Keratinocyte (primary cell): ENCODE measurements at regions not wholly inside any gene's neighbourhood (a gene's known extent, or its start where the extent isn't known, plus 50 kb on each side); places are given as distances from the start of the nearest gene placed in this dataset.
"Not testable (repeated sequence)": the region's sequence is repeated elsewhere in the genome, so short reads cannot be mapped to it uniquely, and the experiment has no call there.

ENCODE experiments used
- DNase-seq: peaks from one replicate; pipeline ENCODE4 v3.0.0-alpha.2; 2011; ENCODE audit warnings: low read depth, missing footprints, low spot score
- FAIRE-seq: peaks from 2 replicates; lab custom pipeline; 2011; peaks lifted over from hg19 to GRCh38; lab: Jason Lieb, UNC
- H2AFZ ChIP-seq: 2 replicates; pipeline ENCODE4 v1.6.0; 2012; ENCODE audit warnings: low read length, control low read depth, inconsistent platforms; ENCODE audit not compliant: control insufficient read depth
- H3K27ac ChIP-seq: 2 replicates; pipeline ENCODE4 v1.5.1; 2011; ENCODE audit warnings: low read length; ENCODE audit not compliant: control insufficient read depth, insufficient read depth
- H3K27me3 ChIP-seq: 3 replicates; pipeline ENCODE4 v1.6.0; 2011; ENCODE audit warnings: low read length; ENCODE audit not compliant: control insufficient read depth, insufficient read depth; ENCODE audit errors: extremely low read depth
- H3K36me3 ChIP-seq, 2 experiments: 2 replicates in 1 of 2; 3 replicates in 1 of 2; pipeline ENCODE4 v1.5.1; 2011; ENCODE audit warnings: low read length in 2 of 2, mild to moderate bottlenecking in 1 of 2; ENCODE audit not compliant: control insufficient read depth in 2 of 2, insufficient read depth in 2 of 2; ENCODE audit errors: extremely low read depth in 1 of 2
- H3K4me1 ChIP-seq: 3 replicates; pipeline ENCODE4 v1.5.1; 2011; ENCODE audit warnings: low read length; ENCODE audit not compliant: control insufficient read depth, insufficient read depth; ENCODE audit errors: extremely low read depth
- H3K4me2 ChIP-seq: 3 replicates; pipeline ENCODE4 v1.6.0; 2011; ENCODE audit warnings: low read depth, low read length; ENCODE audit not compliant: control insufficient read depth, insufficient read depth; ENCODE audit errors: extremely low read depth
- H3K4me3 ChIP-seq, 3 experiments: fragments of 200-600 bp in 1 of 3; sonication (generic) in 1 of 3; 2 replicates in 2 of 3; 3 replicates in 1 of 3; pipeline ENCODE4 v1.5.1; 2011 to 2016; ENCODE audit warnings: low read length in 3 of 3, mild to moderate bottlenecking in 3 of 3, control low read depth in 2 of 3, inconsistent platforms in 1 of 3, low read depth in 1 of 3, mixed read lengths in 1 of 3, mixed run types in 1 of 3, moderate library complexity in 1 of 3; ENCODE audit not compliant: control insufficient read depth in 2 of 3, insufficient read depth in 2 of 3; ENCODE audit errors: extremely low read depth in 1 of 3
- H3K79me2 ChIP-seq: 2 replicates; pipeline ENCODE4 v1.6.0; 2012; ENCODE audit warnings: low read length; ENCODE audit not compliant: control insufficient read depth, insufficient read depth
- H3K9ac ChIP-seq: 3 replicates; pipeline ENCODE4 v1.6.0; 2011; ENCODE audit warnings: low read length; ENCODE audit not compliant: control insufficient read depth, insufficient read depth; ENCODE audit errors: extremely low read depth
- H3K9me1 ChIP-seq: 3 replicates; pipeline ENCODE4 v1.6.0; 2011; ENCODE audit warnings: low read length; ENCODE audit not compliant: control insufficient read depth, insufficient read depth; ENCODE audit errors: extremely low read depth
- H3K9me3 ChIP-seq: 2 replicates; pipeline ENCODE4 v1.5.1; 2012; ENCODE audit warnings: low read depth, low read length; ENCODE audit not compliant: control insufficient read depth
- H4K20me1 ChIP-seq: 3 replicates; pipeline ENCODE4 v1.6.0; 2011; ENCODE audit warnings: low read length; ENCODE audit not compliant: control insufficient read depth, insufficient read depth; ENCODE audit errors: extremely low read depth
- CTCF ChIP-seq, 3 experiments: IDR thresholded peaks in 1 of 3; conservative IDR thresholded peaks in 1 of 3; optimal IDR thresholded peaks in 1 of 3; 2 replicates in 2 of 3; 3 replicates in 1 of 3; pipeline versions ENCODE3 to v1.5.1; 2011; ENCODE audit warnings: low read length in 3 of 3, mild to moderate bottlenecking in 3 of 3, moderate library complexity in 2 of 3, control low read depth in 1 of 3, inconsistent platforms in 1 of 3; ENCODE audit not compliant: insufficient read depth in 2 of 3; ENCODE audit errors: extremely low read depth in 1 of 3
- EZH2 ChIP-seq: IDR thresholded peaks from one replicate; pipeline ENCODE4 v1.6.1; 2012; ENCODE audit warnings: inconsistent platforms, mild to moderate bottlenecking, low read length, moderate library complexity
- dilution Hi-C: fragments of 300-500 bp; cut with MboI; formaldehyde crosslinking; loops from one replicate; pipeline ENCODE4 v1.7.0; 2020; ENCODE audit warnings: low sequenced_read_pairs; ENCODE audit not compliant: extremely low pct_ligation_motif_present

GRCh38 chr2:19623488-19623887, 265.1 kb upstream of the OSR1 start:
- peak; percentile 67 for FAIRE-seq
- dilution Hi-C loops, result no loop called here

GRCh38 chr2:19617257-19617848, 258.9 kb upstream of the OSR1 start:
- H3K9me3 ChIP-seq, result no peaks in the 10 kb centered on the region
- no peak for DNase-seq
- H3K9ac ChIP-seq, result no peak overlapping the region
- H3K79me2 ChIP-seq, result no peaks in the 10 kb centered on the region
- no peak overlapping the region for H3K4me2 ChIP-seq
- no peaks in the 10 kb centered on the region for H3K36me3 ChIP-seq
- H3K9me1 ChIP-seq, result no peaks in the 10 kb centered on the region
- H3K4me1 ChIP-seq, result no peaks in the 10 kb centered on the region
- H3K4me3 ChIP-seq, result no peak overlapping the region
- H4K20me1 ChIP-seq, result no peaks in the 10 kb centered on the region
- no peak for FAIRE-seq
- no peaks in the 10 kb centered on the region for H3K27me3 ChIP-seq
- dilution Hi-C loops, result no loop called here
- TF ChIP-seq EZH2 (no peak), CTCF (optimal IDR thresholded peaks at IDR 0.05 in 1 of 3, IDR thresholded peaks at IDR 0.05 in 1 of 3, conservative IDR thresholded peaks at IDR 0.05 in 1 of 3; ENCODE audit: extremely low read depth in 1 of 3, insufficient read depth in 2 of 3, low read length in 3 of 3) (no peak)
- no peak overlapping the region for H3K27ac ChIP-seq
- no peak overlapping the region for H2AFZ ChIP-seq

More at GRCh38 chr2:19623488-19623887, 265.1 kb upstream of the OSR1 start:
- no peaks in the 10 kb centered on the region for H3K79me2 ChIP-seq
- H2AFZ ChIP-seq, result no peak overlapping the region
- no peaks in the 10 kb centered on the region for H3K27me3 ChIP-seq
- H3K4me3 ChIP-seq, result no peak overlapping the region
- DNase-seq, result peak; percentile 72
- TF ChIP-seq CTCF (optimal IDR thresholded peaks at IDR 0.05 in 1 of 3, IDR thresholded peaks at IDR 0.05 in 1 of 3, conservative IDR thresholded peaks at IDR 0.05 in 1 of 3; ENCODE audit: extremely low read depth in 1 of 3, insufficient read depth in 2 of 3, low read length in 3 of 3), result no peak
- TF ChIP-seq EZH2, result no peak
- no peaks in the 10 kb centered on the region for H3K36me3 ChIP-seq
- H3K9ac ChIP-seq, result no peak overlapping the region
- H3K27ac ChIP-seq, result no peak overlapping the region
- H3K9me3 ChIP-seq, result no peaks in the 10 kb centered on the region
- H3K4me1 ChIP-seq, result no peaks in the 10 kb centered on the region
- no peaks in the 10 kb centered on the region for H3K9me1 ChIP-seq
- no peaks in the 10 kb centered on the region for H4K20me1 ChIP-seq
- no peak overlapping the region for H3K4me2 ChIP-seq

- H3K79me2 ChIP-seq, DNase-seq, H3K27ac ChIP-seq, H3K27me3 ChIP-seq, H3K4me1 ChIP-seq, H3K9me1 ChIP-seq, H3K36me3 ChIP-seq, FAIRE-seq, H3K9ac ChIP-seq, dilution Hi-C loops, H2AFZ ChIP-seq, H3K9me3 ChIP-seq, H3K4me3 ChIP-seq, H3K4me2 ChIP-seq, H4K20me1 ChIP-seq: not testable (repeated sequence)
Observed at GRCh38 chr2:19615402-19615801, 257.0 kb upstream of the OSR1 start.
